ENCODE measurements at regions not wholly inside any gene's neighbourhood (a gene's known extent, or its start where the extent isn't known, plus 50 kb on each side); places are given as distances from the start of the nearest gene placed in this dataset.

- Histone ChIP-seq H3K4me3 (no peak overlapping the region), H3K4me1 (peaks cover 38% of the 10 kb centered on the region), H3K9me3 (no peaks in the 10 kb centered on the region), H3K27ac (no peak overlapping the region), H3K36me3 (no peaks in the 10 kb centered on the region), H3K27me3 (ENCODE audit: low read depth) (no peaks in the 10 kb centered on the region)
- TF ChIP-seq, protein P1, sequence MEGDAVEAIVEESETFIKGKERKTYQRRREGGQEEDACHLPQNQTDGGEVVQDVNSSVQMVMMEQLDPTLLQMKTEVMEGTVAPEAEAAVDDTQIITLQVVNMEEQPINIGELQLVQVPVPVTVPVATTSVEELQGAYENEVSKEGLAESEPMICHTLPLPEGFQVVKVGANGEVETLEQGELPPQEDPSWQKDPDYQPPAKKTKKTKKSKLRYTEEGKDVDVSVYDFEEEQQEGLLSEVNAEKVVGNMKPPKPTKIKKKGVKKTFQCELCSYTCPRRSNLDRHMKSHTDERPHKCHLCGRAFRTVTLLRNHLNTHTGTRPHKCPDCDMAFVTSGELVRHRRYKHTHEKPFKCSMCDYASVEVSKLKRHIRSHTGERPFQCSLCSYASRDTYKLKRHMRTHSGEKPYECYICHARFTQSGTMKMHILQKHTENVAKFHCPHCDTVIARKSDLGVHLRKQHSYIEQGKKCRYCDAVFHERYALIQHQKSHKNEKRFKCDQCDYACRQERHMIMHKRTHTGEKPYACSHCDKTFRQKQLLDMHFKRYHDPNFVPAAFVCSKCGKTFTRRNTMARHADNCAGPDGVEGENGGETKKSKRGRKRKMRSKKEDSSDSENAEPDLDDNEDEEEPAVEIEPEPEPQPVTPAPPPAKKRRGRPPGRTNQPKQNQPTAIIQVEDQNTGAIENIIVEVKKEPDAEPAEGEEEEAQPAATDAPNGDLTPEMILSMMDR (IDR thresholded peaks at IDR 0.05): no peak
- DNase-seq (no peak), ATAC-seq (no peak)
- intact Hi-C loops (cut with DNase I): no loop called here
Measured at GRCh38 chr10:10914144-10914543, 103.5 kb upstream of the CELF2 start.

- ATAC-seq (no peak), DNase-seq (no peak)
- intact Hi-C loops (cut with DNase I): no loop called here
- Histone ChIP-seq H3K9me3 (no peaks in the 10 kb centered on the region), H3K4me3 (no peak overlapping the region), H3K4me1 (peaks cover 38% of the 10 kb centered on the region), H3K27ac (no peak overlapping the region), H3K36me3 (no peaks in the 10 kb centered on the region), H3K27me3 (ENCODE audit: low read depth) (no peaks in the 10 kb centered on the region)
- TF ChIP-seq, protein P1 (IDR thresholded peaks at IDR 0.05): no peak
Measured at GRCh38 chr10:10915215-10915614, 102.5 kb upstream of the CELF2 start.

DNA sequence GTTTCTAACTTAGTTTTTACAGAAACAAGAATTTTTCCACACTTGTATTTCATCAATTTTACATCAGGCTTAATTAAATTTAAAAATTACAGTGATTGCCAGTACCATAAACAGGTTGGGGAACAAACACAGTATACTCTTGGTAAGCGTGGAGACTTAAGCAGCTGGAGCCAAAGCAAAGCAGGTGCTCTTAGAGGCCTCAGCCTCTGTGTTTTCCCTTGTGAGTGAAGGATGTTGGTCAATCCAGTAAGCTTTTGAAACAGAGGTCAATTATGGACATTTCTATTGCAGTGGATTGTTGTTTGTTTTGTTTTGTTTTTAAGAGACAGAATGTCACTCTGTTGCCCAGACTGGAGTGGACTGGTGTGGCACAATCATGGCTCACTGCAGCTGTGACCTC is 100.6 kb upstream of the CELF2 start:
- DNase-seq (no peak), ATAC-seq (peak; percentile 13 to 35)
- intact Hi-C loops (cut with DNase I): no loop called here
- Histone ChIP-seq H3K4me1 (peaks cover 25% of the 10 kb centered on the region), H3K4me3 (no peak overlapping the region), H3K27ac (no peak overlapping the region), H3K9me3 (no peaks in the 10 kb centered on the region), H3K36me3 (no peaks in the 10 kb centered on the region), H3K27me3 (ENCODE audit: low read depth) (no peaks in the 10 kb centered on the region)
- TF ChIP-seq, protein P1 (IDR thresholded peaks at IDR 0.05): no peak

- TF ChIP-seq, protein P1 (IDR thresholded peaks at IDR 0.05): no peak
- Histone ChIP-seq H3K27me3 (ENCODE audit: low read depth) (no peaks in the 10 kb centered on the region), H3K9me3 (no peaks in the 10 kb centered on the region), H3K4me1 (peaks cover 17% of the 10 kb centered on the region), H3K4me3 (no peak overlapping the region), H3K27ac (no peak overlapping the region), H3K36me3 (no peaks in the 10 kb centered on the region)
- intact Hi-C loops (cut with DNase I): no loop called here
- DNase-seq (no peak), ATAC-seq (no peak)
Measured at GRCh38 chr10:10919976-10920375, 97.7 kb upstream of the CELF2 start.

DNA sequence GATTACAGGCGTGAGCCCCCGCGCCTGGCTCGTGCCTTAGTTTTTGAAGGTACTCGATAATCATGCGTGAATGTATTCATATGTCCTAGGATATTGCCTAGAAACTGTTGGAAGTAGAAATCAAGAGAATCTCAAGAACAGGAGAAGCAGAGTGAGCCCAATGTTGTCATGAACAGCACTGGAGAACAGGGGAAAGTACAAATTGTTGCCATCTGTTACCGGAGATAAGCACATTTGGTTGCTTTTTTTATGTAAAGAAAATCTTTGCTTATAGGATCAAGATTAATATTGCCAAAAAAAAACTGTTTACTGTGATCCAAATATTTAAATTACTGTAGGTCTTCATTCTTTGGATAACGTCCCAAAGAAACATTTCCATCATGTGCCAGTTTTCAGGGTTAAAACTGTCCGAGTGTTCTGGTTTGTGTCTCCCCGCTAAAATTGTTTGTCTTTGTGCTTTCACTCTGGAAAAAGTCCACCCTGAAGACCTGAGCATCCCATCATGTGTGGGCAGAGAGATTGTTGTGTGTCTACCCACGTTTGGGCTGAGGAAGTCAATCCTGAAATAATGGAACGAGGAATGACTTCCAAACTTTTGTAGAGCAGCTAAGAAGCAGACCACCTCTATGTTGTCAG is 95.7 kb upstream of the CELF2 start:
- peaks cover 8% of the 10 kb centered on the region for H3K4me1 ChIP-seq
- no peaks in the 10 kb centered on the region for H3K36me3 ChIP-seq
- ATAC-seq: no peak
- no peaks in the 10 kb centered on the region for H3K9me3 ChIP-seq
- no peaks in the 10 kb centered on the region for H3K27me3 ChIP-seq (ENCODE audit: low read depth)
- intact Hi-C loops (cut with DNase I): no loop called here
- H3K4me3 ChIP-seq: no peak overlapping the region
- TF ChIP-seq, protein P1 (IDR thresholded peaks at IDR 0.05): no peak
- no peak overlapping the region for H3K27ac ChIP-seq
- no peak for DNase-seq
